B cell (primary cell): ENCODE measurements at regions not wholly inside any gene's neighbourhood (a gene's known extent, or its start where the extent isn't known, plus 50 kb on each side); places are given as distances from the start of the nearest gene placed in this dataset.

Experiments
- EZH2 ChIP-seq: IDR thresholded peaks from 2 replicates; pipeline ENCODE4 v1.6.1; 2012; ENCODE audit warnings: borderline replicate concordance, low read depth, mild to moderate bottlenecking, moderate library complexity, low read length; ENCODE audit not compliant: insufficient read depth, poor library complexity, severe bottlenecking
- TF ChIP-seq, protein P1 (sequence below): fragments of 200-600 bp; IDR thresholded peaks from one replicate; pipeline ENCODE4 v1.8.0; 2022; ENCODE audit warnings: antibody characterized with exemption, mild to moderate bottlenecking

DNA sequence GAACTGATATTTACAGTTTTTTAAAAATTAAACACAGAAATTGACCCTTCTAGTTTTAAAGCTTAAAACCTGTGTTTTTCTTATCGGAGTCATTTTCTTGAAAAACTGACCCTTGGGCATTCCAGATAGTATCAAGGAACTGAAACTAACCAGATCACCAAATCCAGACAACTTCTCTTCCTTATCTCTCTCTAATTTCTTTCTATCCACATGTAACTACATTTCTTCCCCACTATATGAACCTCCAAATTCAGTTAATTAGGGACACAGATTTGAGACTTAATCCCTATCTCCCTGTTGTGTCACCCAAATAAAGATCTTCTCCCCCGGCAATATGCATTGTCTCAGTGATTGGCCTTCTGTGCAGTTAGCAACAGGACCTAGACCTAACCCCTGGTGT is 1643.0 kb upstream of the CDH6 start:
- TF ChIP-seq, protein P1, sequence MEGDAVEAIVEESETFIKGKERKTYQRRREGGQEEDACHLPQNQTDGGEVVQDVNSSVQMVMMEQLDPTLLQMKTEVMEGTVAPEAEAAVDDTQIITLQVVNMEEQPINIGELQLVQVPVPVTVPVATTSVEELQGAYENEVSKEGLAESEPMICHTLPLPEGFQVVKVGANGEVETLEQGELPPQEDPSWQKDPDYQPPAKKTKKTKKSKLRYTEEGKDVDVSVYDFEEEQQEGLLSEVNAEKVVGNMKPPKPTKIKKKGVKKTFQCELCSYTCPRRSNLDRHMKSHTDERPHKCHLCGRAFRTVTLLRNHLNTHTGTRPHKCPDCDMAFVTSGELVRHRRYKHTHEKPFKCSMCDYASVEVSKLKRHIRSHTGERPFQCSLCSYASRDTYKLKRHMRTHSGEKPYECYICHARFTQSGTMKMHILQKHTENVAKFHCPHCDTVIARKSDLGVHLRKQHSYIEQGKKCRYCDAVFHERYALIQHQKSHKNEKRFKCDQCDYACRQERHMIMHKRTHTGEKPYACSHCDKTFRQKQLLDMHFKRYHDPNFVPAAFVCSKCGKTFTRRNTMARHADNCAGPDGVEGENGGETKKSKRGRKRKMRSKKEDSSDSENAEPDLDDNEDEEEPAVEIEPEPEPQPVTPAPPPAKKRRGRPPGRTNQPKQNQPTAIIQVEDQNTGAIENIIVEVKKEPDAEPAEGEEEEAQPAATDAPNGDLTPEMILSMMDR = no peak
- no peak for TF ChIP-seq EZH2
